ENCODE measurements at regions not wholly inside any gene's neighbourhood (a gene's known extent, or its start where the extent isn't known, plus 50 kb on each side); places are given as distances from the start of the nearest gene placed in this dataset.

DNA sequence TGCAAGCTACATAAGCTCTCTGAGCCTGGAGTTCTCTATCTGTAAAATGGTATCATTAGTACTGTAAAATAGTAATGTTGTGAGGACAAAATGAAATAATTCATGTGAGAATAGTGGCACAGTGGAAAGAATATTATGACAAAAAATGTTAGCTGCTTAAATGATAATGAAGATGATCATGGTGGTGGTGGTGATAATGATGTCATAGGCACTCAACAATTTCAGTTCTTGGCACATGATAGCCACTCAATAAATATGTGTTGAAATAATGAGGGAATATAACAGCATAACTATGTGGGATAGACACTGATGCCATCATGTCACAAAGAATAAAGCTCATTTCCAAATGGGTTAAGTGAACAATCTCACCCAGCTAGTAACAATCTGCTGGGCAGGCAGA lies 736.3 kb downstream of the EFNB2 start:
- Histone ChIP-seq H3K9me2 (ENCODE audit: insufficient read depth) (no peaks in the 10 kb centered on the region), H3K4me1 (ENCODE audit: insufficient read depth) (no peaks in the 10 kb centered on the region), H3K79me2 (replicated peaks; ENCODE audit: insufficient read depth) (no peaks in the 10 kb centered on the region), H3K4me3 (no peak overlapping the region), H3F3A (replicated peaks; ENCODE audit: low read depth) (no peaks in the 10 kb centered on the region), H3K27ac (ENCODE audit: low read depth) (no peak overlapping the region), H3K36me3 (ENCODE audit: insufficient read depth) (no peaks in the 10 kb centered on the region), H2AFZ (no peak overlapping the region), H3K4me2 (no peak overlapping the region), H4K20me1 (replicated peaks; ENCODE audit: insufficient read depth) (no peaks in the 10 kb centered on the region), H3K27me3 (ENCODE audit: insufficient read depth) (no peaks in the 10 kb centered on the region)
- H3K36me3 Mint-ChIP-seq (ENCODE audit: low read depth) = no peaks in the 10 kb centered on the region
- H3K4me1 Mint-ChIP-seq = no peaks in the 10 kb centered on the region
- H3K27ac Mint-ChIP-seq = no peak overlapping the region
- ATAC-seq (no peak), DNase-seq (ENCODE audit: low spot score) (no peak)
- TF ChIP-seq EZH2phosphoT487 (IDR thresholded peaks at IDR 0.05; ENCODE audit: unreplicated experiment) = no peak
- TF ChIP-seq, protein P1, sequence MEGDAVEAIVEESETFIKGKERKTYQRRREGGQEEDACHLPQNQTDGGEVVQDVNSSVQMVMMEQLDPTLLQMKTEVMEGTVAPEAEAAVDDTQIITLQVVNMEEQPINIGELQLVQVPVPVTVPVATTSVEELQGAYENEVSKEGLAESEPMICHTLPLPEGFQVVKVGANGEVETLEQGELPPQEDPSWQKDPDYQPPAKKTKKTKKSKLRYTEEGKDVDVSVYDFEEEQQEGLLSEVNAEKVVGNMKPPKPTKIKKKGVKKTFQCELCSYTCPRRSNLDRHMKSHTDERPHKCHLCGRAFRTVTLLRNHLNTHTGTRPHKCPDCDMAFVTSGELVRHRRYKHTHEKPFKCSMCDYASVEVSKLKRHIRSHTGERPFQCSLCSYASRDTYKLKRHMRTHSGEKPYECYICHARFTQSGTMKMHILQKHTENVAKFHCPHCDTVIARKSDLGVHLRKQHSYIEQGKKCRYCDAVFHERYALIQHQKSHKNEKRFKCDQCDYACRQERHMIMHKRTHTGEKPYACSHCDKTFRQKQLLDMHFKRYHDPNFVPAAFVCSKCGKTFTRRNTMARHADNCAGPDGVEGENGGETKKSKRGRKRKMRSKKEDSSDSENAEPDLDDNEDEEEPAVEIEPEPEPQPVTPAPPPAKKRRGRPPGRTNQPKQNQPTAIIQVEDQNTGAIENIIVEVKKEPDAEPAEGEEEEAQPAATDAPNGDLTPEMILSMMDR (conservative IDR thresholded peaks at IDR 0.05; ENCODE audit: low read depth in 2 of 2) = no peak
- no peak for TF ChIP-seq ZNF331 (CRISPR knock-in tag; IDR thresholded peaks at IDR 0.05; ENCODE audit: low read depth)
- TF ChIP-seq POLR2AphosphoS5 (IDR thresholded peaks at IDR 0.05; ENCODE audit: low read depth) = no peak
- TF ChIP-seq JUNB (IDR thresholded peaks at IDR 0.05; ENCODE audit: unreplicated experiment) = no peak
- no peak for TF ChIP-seq ZNF114 (CRISPR knock-in tag; IDR thresholded peaks at IDR 0.05)
- TF ChIP-seq CREB1 (CRISPR knock-in tag; IDR thresholded peaks at IDR 0.05; ENCODE audit: low read depth) = no peak
- no peak for TF ChIP-seq STAT1 (IDR thresholded peaks at IDR 0.05; ENCODE audit: unreplicated experiment)
- TF ChIP-seq, protein P2, sequence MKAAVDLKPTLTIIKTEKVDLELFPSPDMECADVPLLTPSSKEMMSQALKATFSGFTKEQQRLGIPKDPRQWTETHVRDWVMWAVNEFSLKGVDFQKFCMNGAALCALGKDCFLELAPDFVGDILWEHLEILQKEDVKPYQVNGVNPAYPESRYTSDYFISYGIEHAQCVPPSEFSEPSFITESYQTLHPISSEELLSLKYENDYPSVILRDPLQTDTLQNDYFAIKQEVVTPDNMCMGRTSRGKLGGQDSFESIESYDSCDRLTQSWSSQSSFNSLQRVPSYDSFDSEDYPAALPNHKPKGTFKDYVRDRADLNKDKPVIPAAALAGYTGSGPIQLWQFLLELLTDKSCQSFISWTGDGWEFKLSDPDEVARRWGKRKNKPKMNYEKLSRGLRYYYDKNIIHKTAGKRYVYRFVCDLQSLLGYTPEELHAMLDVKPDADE (IDR thresholded peaks at IDR 0.05) = no peak
- TF ChIP-seq ZNF462 (CRISPR knock-in tag; IDR thresholded peaks at IDR 0.05) = no peak
- TF ChIP-seq EZH2 (IDR thresholded peaks at IDR 0.05; ENCODE audit: low read depth, unreplicated experiment) = no peak
- TF ChIP-seq REST (IDR thresholded peaks at IDR 0.05; ENCODE audit: unreplicated experiment) = no peak
- TF ChIP-seq NANOG (IDR thresholded peaks at IDR 0.05; ENCODE audit: borderline replicate concordance) = no peak
- H3K4me3 Mint-ChIP-seq = no peak overlapping the region
- no peaks in the 10 kb centered on the region for H3K27me3 Mint-ChIP-seq (ENCODE audit: insufficient read depth, low read depth, poor library complexity)
- no peaks in the 10 kb centered on the region for H3K9me3 Mint-ChIP-seq

Measured in GM23338 (cell line).